ENCODE measurements at regions not wholly inside any gene's neighbourhood (a gene's known extent, or its start where the extent isn't known, plus 50 kb on each side); places are given as distances from the start of the nearest gene placed in this dataset.

GRCh38 chr9:4921449-4921848, 63.6 kb upstream of the JAK2 start:
- no peak for DNase-seq (ENCODE audit: low spot score)

- DNase-seq (ENCODE audit: low spot score), result no peak
These were observed 63.0 kb upstream of the JAK2 start for GRCh38 chr9:4922101-4922500.

GRCh38 chr9:4922730-4923129, 62.3 kb upstream of the JAK2 start:
- no peak for DNase-seq (ENCODE audit: low spot score)

GRCh38 chr9:4923141-4923540, 61.9 kb upstream of the JAK2 start:
- DNase-seq (ENCODE audit: low spot score), result no peak

GRCh38 chr9:4923580-4924544, 61.2 kb upstream of the JAK2 start:
- peak; percentile 83 for DNase-seq (ENCODE audit: low spot score)

GRCh38 chr9:4926239-4926638, 58.8 kb upstream of the JAK2 start:
- DNase-seq (ENCODE audit: low spot score), result no peak

GRCh38 chr9:4927043-4927471, 58.0 kb upstream of the JAK2 start:
- DNase-seq (ENCODE audit: low spot score), result no peak

GRCh38 chr9:4927701-4928100, 57.4 kb upstream of the JAK2 start:
- DNase-seq (ENCODE audit: low spot score), result no peak

- no peak for DNase-seq (ENCODE audit: low spot score)
These were observed 55.2 kb upstream of the JAK2 start for GRCh38 chr9:4929917-4930316.

GRCh38 chr9:4932681-4933080, 52.4 kb upstream of the JAK2 start:
- no peak for DNase-seq (ENCODE audit: low spot score)

GRCh38 chr9:4933177-4933576, 51.9 kb upstream of the JAK2 start:
- DNase-seq (ENCODE audit: low spot score), result no peak

GRCh38 chr9:4933861-4934260, 51.2 kb upstream of the JAK2 start:
- DNase-seq (ENCODE audit: low spot score), result no peak

GRCh38 chr9:4935001-4935672, 49.9 kb upstream of the JAK2 start:
- no peak for DNase-seq (ENCODE audit: low spot score)
